Testis (tissue), 2 donors: ENCODE measurements at regions not wholly inside any gene's neighbourhood (a gene's known extent, or its start where the extent isn't known, plus 50 kb on each side); places are given as distances from the start of the nearest gene placed in this dataset.

Experiments used
- CTCF ChIP-seq, 3 experiments: fragments of 450-650 bp in 2 of 3; fragments of 200-600 bp in 1 of 3; sonication (generic) in 1 of 3; IDR thresholded peaks; one replicate each; pipeline ENCODE4 v1.5.1; 2016 to 2019; ENCODE audit warnings: antibody characterized with exemption in 3 of 3, mild to moderate bottlenecking in 2 of 3, moderate library complexity in 1 of 3
- POLR2A ChIP-seq: fragments of 450-650 bp; IDR thresholded peaks from one replicate; pipeline ENCODE4 v1.6.1; 2017; ENCODE audit warnings: antibody characterized with exemption, mild to moderate bottlenecking, moderate library complexity

- no peak for TF ChIP-seq CTCF (IDR thresholded peaks at IDR 0.05)
- no peak for TF ChIP-seq POLR2A
Observed at GRCh38 chr7:13049946-13050345, 362.5 kb downstream of the ARL4A start.
